H9 (cell line): ENCODE measurements at regions not wholly inside any gene's neighbourhood (a gene's known extent, or its start where the extent isn't known, plus 50 kb on each side); places are given as distances from the start of the nearest gene placed in this dataset.

ENCODE experiments used
- DNase-seq: peaks from one replicate; pipeline ENCODE4 v3.0.0-alpha.2; 2017
- H2AFZ ChIP-seq: one replicate; pipeline ENCODE4 v1.6.1; 2013; ENCODE audit warnings: mild to moderate bottlenecking, low read length, control low read depth, moderate library complexity
- H2AK5ac ChIP-seq: 2 replicates; pipeline ENCODE4 v1.6.1; 2013; ENCODE audit warnings: low read length, control low read depth, mixed read lengths; ENCODE audit not compliant: insufficient read length
- H2BK120ac ChIP-seq: one replicate; pipeline ENCODE4 v1.6.1; 2013; ENCODE audit warnings: low read depth, mild to moderate bottlenecking, low read length, control low read depth, inconsistent platforms; ENCODE audit not compliant: poor library complexity, severe bottlenecking
- H2BK12ac ChIP-seq: 2 replicates; pipeline ENCODE4 v1.6.1; 2013; ENCODE audit warnings: low read length, control low read depth, mixed read lengths, low read depth; ENCODE audit not compliant: insufficient read length
- H2BK15ac ChIP-seq: 2 replicates; pipeline ENCODE4 v1.6.1; 2013; ENCODE audit warnings: low read depth, low read length, control low read depth
- H2BK20ac ChIP-seq: one replicate; pipeline ENCODE4 v1.6.1; 2013; ENCODE audit warnings: low read depth, mild to moderate bottlenecking, low read length, control low read depth, inconsistent platforms; ENCODE audit not compliant: poor library complexity, severe bottlenecking
- H2BK5ac ChIP-seq: 2 replicates; pipeline ENCODE4 v1.6.1; 2013; ENCODE audit warnings: low read length, control low read depth, mixed read lengths; ENCODE audit not compliant: insufficient read length
- H3K14ac ChIP-seq: 2 replicates; pipeline ENCODE4 v1.6.1; 2013; ENCODE audit warnings: low read length, control low read depth; ENCODE audit not compliant: insufficient read depth
- H3K18ac ChIP-seq: 2 replicates; pipeline ENCODE4 v1.6.1; 2013; ENCODE audit warnings: low read depth, mild to moderate bottlenecking, mixed read lengths, low read length, control low read depth; ENCODE audit not compliant: insufficient read length
- H3K23ac ChIP-seq: 2 replicates; pipeline ENCODE4 v1.6.1; 2013; ENCODE audit warnings: low read length, control low read depth, mixed read lengths, low read depth; ENCODE audit not compliant: insufficient read length
- H3K23me2 ChIP-seq: 2 replicates; pipeline ENCODE4 v1.6.1; 2013; ENCODE audit warnings: low read depth, mild to moderate bottlenecking, mixed read lengths, low read length, control low read depth; ENCODE audit not compliant: insufficient read length, poor library complexity, severe bottlenecking
- H3K27ac ChIP-seq: 2 replicates; pipeline ENCODE4 v1.5.1; 2013; ENCODE audit warnings: low read length, control low read depth, mixed read lengths, low read depth; ENCODE audit not compliant: insufficient read length
- H3K27me3 ChIP-seq: 2 replicates; pipeline ENCODE4 v1.6.1; 2013; ENCODE audit warnings: low read length, control low read depth, inconsistent platforms; ENCODE audit not compliant: insufficient read depth
- H3K4ac ChIP-seq: 2 replicates; pipeline ENCODE4 v1.6.1; 2013; ENCODE audit warnings: low read depth, mild to moderate bottlenecking, control low read depth, inconsistent platforms, low read length, moderate library complexity
- H3K4me1 ChIP-seq: 2 replicates; pipeline ENCODE4 v1.6.1; 2013; ENCODE audit warnings: low read length, control low read depth, inconsistent platforms; ENCODE audit not compliant: insufficient read depth
- H3K4me2 ChIP-seq: 2 replicates; pipeline ENCODE4 v1.6.1; 2013; ENCODE audit warnings: low read length, control low read depth, mixed read lengths; ENCODE audit not compliant: insufficient read length, insufficient read depth
- H3K56ac ChIP-seq: 2 replicates; pipeline ENCODE4 v1.6.1; 2013; ENCODE audit warnings: low read depth, mild to moderate bottlenecking, mixed read lengths, low read length, control low read depth; ENCODE audit not compliant: insufficient read length
- H3K79me1 ChIP-seq: 2 replicates; pipeline ENCODE4 v1.6.1; 2013; ENCODE audit warnings: low read depth, mild to moderate bottlenecking, moderate library complexity, low read length, control low read depth, inconsistent platforms; ENCODE audit not compliant: insufficient read depth, poor library complexity, severe bottlenecking
- H3K79me2 ChIP-seq: 2 replicates; pipeline ENCODE4 v1.6.1; 2013; ENCODE audit warnings: low read length, control low read depth, inconsistent platforms; ENCODE audit not compliant: insufficient read depth
- H3K9ac ChIP-seq: 2 replicates; pipeline ENCODE4 v1.6.1; 2013; ENCODE audit warnings: low read length, control low read depth, mixed read lengths; ENCODE audit not compliant: insufficient read length; ENCODE audit errors: extremely low read depth
- H3K9me3 ChIP-seq: one replicate; pipeline ENCODE4 v1.6.1; 2013; ENCODE audit warnings: low read depth, low read length, inconsistent platforms; ENCODE audit not compliant: control insufficient read depth
- H3T11ph ChIP-seq: one replicate; pipeline ENCODE4 v1.6.1; 2013; ENCODE audit warnings: mild to moderate bottlenecking, low read length, control low read depth, inconsistent platforms
- H4K20me1 ChIP-seq: one replicate; pipeline ENCODE4 v1.6.1; 2013; ENCODE audit not compliant: control insufficient read depth, insufficient read length, insufficient read depth
- H4K5ac ChIP-seq: 2 replicates; pipeline ENCODE4 v1.6.1; 2013; ENCODE audit warnings: low read depth, mild to moderate bottlenecking, mixed read lengths, low read length, control low read depth; ENCODE audit not compliant: insufficient read length
- H4K8ac ChIP-seq: replicated peaks from 2 replicates; pipeline ENCODE4 v1.6.1; 2013; ENCODE audit warnings: low read length, control low read depth, mixed read lengths, low read depth; ENCODE audit not compliant: insufficient read length
- H4K91ac ChIP-seq: 2 replicates; pipeline ENCODE4 v1.6.1; 2013; ENCODE audit warnings: low read depth, mild to moderate bottlenecking, moderate library complexity, mixed read lengths, low read length, control low read depth; ENCODE audit not compliant: insufficient read length
- H3K27ac Mint-ChIP-seq, 3 experiments: 2 replicates in 2 of 3; 3 replicates in 1 of 3; pipeline ENCODE4 v1.8.0; 2020 to 2021; ENCODE audit warnings: mixed read lengths in 3 of 3, mild to moderate bottlenecking in 1 of 3, moderate library complexity in 1 of 3
- H3K27me3 Mint-ChIP-seq: 2 replicates; pipeline ENCODE4 v1.8.0; 2021; ENCODE audit warnings: low read depth, mild to moderate bottlenecking, moderate library complexity, mixed read lengths
- H3K36me3 Mint-ChIP-seq, 3 experiments: 2 replicates in 2 of 3; 3 replicates in 1 of 3; pipeline ENCODE4 v1.8.0; 2020 to 2021; ENCODE audit warnings: low read depth in 3 of 3, mixed read lengths in 3 of 3; ENCODE audit not compliant: insufficient read depth in 1 of 3
- H3K4me1 Mint-ChIP-seq, 2 experiments: 2 replicates each; pipeline ENCODE4 v1.8.0; 2020; ENCODE audit warnings: mixed read lengths in 2 of 2
- H3K4me3 Mint-ChIP-seq, 2 experiments: 2 replicates in 1 of 2; 3 replicates in 1 of 2; pipeline ENCODE4 v1.8.0; 2020 to 2021; ENCODE audit warnings: mild to moderate bottlenecking in 2 of 2, mixed read lengths in 2 of 2, moderate library complexity in 1 of 2
- H3K9me3 Mint-ChIP-seq, 2 experiments: 2 replicates in 1 of 2; 3 replicates in 1 of 2; pipeline ENCODE4 v1.8.0; 2020; ENCODE audit warnings: mild to moderate bottlenecking in 2 of 2, mixed read lengths in 2 of 2, moderate library complexity in 1 of 2
- WGBS: extraction: QIAGEN DNeasy Blood & Tissue Kit; methylation state at CpG from one replicate; pipeline ENCODE4 v1.1.7; 2013; ENCODE audit warnings: missing lambda C conversion rate, low lambda C conversion rate, mixed read lengths; ENCODE audit not compliant: insufficient read length; ENCODE audit errors: extremely low coverage; 5-methylcytosine and 5-hydroxymethylcytosine counted together
- TF ChIP-seq, protein P1 (sequence below): fragments of 200-600 bp; sonication (generic); conservative IDR thresholded peaks from 3 replicates; pipeline ENCODE4 v1.8.0; 2021; ENCODE audit warnings: antibody characterized with exemption, mild to moderate bottlenecking

- Histone ChIP-seq H2BK15ac (no peak overlapping the region), H3K4ac (no peak overlapping the region), H4K91ac (no peak overlapping the region), H3K27me3 (no peaks in the 10 kb centered on the region), H4K5ac (no peak overlapping the region), H3K79me1 (no peaks in the 10 kb centered on the region), H3K9ac (no peak overlapping the region), H2BK12ac (no peak overlapping the region), H2BK20ac (no peak overlapping the region), H3K56ac (no peak overlapping the region), H3K23ac (no peak overlapping the region), H3K23me2 (no peaks in the 10 kb centered on the region), H3K4me1 (no peaks in the 10 kb centered on the region), H3T11ph (no peak overlapping the region), H2BK5ac (no peak overlapping the region), H3K27ac (no peak overlapping the region), H3K14ac (no peak overlapping the region), H3K79me2 (no peaks in the 10 kb centered on the region), H2AFZ (no peak overlapping the region), H2BK120ac (no peak overlapping the region), H3K18ac (no peak overlapping the region), H4K20me1 (no peaks in the 10 kb centered on the region), H4K8ac (no peak overlapping the region), H3K4me2 (no peak overlapping the region), H3K9me3 (no peaks in the 10 kb centered on the region), H2AK5ac (no peak overlapping the region)
- WGBS: no CpG with 5 or more reads among the region's 2 CpGs
- Mint-ChIP-seq H3K4me3 (no peak overlapping the region), H3K4me1 (no peaks in the 10 kb centered on the region), H3K27ac (no peak overlapping the region; a peak in 1 of 7 replicates), H3K9me3 (peaks cover 20 to 28% of the 10 kb centered on the region in 2 experiments), H3K36me3 (peaks cover 2 to 27% (median 14%) of the 10 kb centered on the region in 3 experiments), H3K27me3 (no peaks in the 10 kb centered on the region)
- no peak for DNase-seq
- TF ChIP-seq, protein P1, sequence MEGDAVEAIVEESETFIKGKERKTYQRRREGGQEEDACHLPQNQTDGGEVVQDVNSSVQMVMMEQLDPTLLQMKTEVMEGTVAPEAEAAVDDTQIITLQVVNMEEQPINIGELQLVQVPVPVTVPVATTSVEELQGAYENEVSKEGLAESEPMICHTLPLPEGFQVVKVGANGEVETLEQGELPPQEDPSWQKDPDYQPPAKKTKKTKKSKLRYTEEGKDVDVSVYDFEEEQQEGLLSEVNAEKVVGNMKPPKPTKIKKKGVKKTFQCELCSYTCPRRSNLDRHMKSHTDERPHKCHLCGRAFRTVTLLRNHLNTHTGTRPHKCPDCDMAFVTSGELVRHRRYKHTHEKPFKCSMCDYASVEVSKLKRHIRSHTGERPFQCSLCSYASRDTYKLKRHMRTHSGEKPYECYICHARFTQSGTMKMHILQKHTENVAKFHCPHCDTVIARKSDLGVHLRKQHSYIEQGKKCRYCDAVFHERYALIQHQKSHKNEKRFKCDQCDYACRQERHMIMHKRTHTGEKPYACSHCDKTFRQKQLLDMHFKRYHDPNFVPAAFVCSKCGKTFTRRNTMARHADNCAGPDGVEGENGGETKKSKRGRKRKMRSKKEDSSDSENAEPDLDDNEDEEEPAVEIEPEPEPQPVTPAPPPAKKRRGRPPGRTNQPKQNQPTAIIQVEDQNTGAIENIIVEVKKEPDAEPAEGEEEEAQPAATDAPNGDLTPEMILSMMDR: no peak
Measured at GRCh38 chr3:106103383-106103782, 234.6 kb upstream of the CBLB start.
